Femur (tissue), 1 donor: ENCODE measurements at regions not wholly inside any gene's neighbourhood (a gene's known extent, or its start where the extent isn't known, plus 50 kb on each side); places are given as distances from the start of the nearest gene placed in this dataset.

Experiments
- DNase-seq: peaks from one replicate; pipeline ENCODE4 v3.0.0-alpha.2; 2017

- DNase-seq = no peak
Measured at GRCh38 chr12:118706437-118706836, 274.9 kb upstream of the SRRM4 start.

- DNase-seq = no peak
Measured at GRCh38 chr12:118709946-118710345, 271.4 kb upstream of the SRRM4 start.

- DNase-seq = no peak
Measured at GRCh38 chr12:118711185-118711584, 270.2 kb upstream of the SRRM4 start.

- DNase-seq = no peak
Measured at GRCh38 chr12:118714051-118714460, 267.3 kb upstream of the SRRM4 start.

GRCh38 chr12:118714500-118714899 is 266.8 kb upstream of the SRRM4 start:
- no peak for DNase-seq

- no peak for DNase-seq
Measured at GRCh38 chr12:118715647-118716046, 265.7 kb upstream of the SRRM4 start.

GRCh38 chr12:118727196-118727978 is 254.0 kb upstream of the SRRM4 start:
- DNase-seq = no peak

- DNase-seq = no peak
Measured at GRCh38 chr12:118727979-118728366, 253.4 kb upstream of the SRRM4 start.

GRCh38 chr12:118734266-118734665 is 247.1 kb upstream of the SRRM4 start:
- DNase-seq = no peak

- no peak for DNase-seq
Measured at GRCh38 chr12:118737985-118738540, 243.3 kb upstream of the SRRM4 start.

- DNase-seq = no peak
Measured at GRCh38 chr12:118741194-118741593, 240.1 kb upstream of the SRRM4 start.

- no peak for DNase-seq
Measured at GRCh38 chr12:118742431-118742830, 238.9 kb upstream of the SRRM4 start.

- DNase-seq = no peak
Measured at GRCh38 chr12:118743896-118744700, 237.2 kb upstream of the SRRM4 start.

- DNase-seq = no peak
Measured at GRCh38 chr12:118746176-118746575, 235.2 kb upstream of the SRRM4 start.

GRCh38 chr12:118746960-118747359 is 234.4 kb upstream of the SRRM4 start:
- no peak for DNase-seq

GRCh38 chr12:118747771-118748170 is 233.6 kb upstream of the SRRM4 start:
- DNase-seq = no peak

GRCh38 chr12:118748478-118749380 is 232.6 kb upstream of the SRRM4 start:
- DNase-seq = no peak

- no peak for DNase-seq
Measured at GRCh38 chr12:118749646-118750045, 231.7 kb upstream of the SRRM4 start.

GRCh38 chr12:118750666-118751065 is 230.7 kb upstream of the SRRM4 start:
- no peak for DNase-seq

- no peak for DNase-seq
Measured at GRCh38 chr12:118751355-118751754, 230.0 kb upstream of the SRRM4 start.

- no peak for DNase-seq
Measured at GRCh38 chr12:118760623-118761022, 220.7 kb upstream of the SRRM4 start.

GRCh38 chr12:118763234-118763633 is 218.1 kb upstream of the SRRM4 start:
- no peak for DNase-seq
